ENCODE measurements at regions not wholly inside any gene's neighbourhood (a gene's known extent, or its start where the extent isn't known, plus 50 kb on each side); places are given as distances from the start of the nearest gene placed in this dataset.

DNA sequence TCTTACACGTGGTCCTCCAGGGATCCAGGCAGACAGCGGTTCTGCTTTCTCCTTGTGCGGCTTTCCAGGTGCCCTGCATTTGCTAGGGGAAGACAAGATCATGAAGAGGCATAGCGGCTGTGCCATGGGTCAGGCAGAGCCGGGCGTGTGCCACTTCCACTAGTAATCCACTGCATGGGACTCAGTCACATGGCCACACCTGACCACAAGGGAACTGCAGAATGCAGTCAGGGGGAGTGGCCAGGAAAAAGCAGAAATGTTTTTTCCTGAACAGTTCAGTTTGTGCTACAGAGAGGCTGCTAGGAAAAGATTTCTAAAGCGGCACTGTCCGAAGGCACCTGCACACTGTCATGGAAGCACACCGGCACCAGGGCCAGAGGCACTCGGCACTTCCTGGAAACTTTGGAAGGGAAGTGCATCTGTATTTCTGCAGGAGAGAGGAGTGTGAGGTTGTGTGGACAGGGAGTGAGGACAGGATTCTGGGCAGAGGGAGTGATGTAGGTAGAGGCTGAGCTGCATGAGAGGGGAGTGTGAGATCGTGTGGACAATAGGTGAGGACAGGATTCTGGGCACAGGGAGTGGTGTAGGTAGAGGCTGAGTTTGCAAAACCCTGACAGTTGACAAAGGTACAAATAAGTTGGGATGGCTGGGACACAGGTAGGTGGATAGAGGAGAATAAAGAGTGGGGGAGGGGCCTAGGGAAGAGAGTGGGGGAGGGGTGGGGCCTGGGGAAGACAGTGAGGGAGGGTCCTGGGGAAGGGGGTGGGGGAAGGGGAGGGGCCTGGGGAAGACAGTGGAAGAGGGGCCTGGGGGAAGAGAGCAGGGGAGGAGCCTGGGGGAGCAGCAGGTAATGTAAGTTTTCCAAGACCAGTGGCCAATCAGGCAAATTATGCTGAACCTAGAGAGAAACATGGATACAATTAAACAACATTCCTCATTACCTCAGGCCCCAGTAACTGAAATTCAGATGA, 1436.3 kb downstream of the TBC1D22A start:
- no peak for DNase-seq (ENCODE audit: low read depth)

DNA sequence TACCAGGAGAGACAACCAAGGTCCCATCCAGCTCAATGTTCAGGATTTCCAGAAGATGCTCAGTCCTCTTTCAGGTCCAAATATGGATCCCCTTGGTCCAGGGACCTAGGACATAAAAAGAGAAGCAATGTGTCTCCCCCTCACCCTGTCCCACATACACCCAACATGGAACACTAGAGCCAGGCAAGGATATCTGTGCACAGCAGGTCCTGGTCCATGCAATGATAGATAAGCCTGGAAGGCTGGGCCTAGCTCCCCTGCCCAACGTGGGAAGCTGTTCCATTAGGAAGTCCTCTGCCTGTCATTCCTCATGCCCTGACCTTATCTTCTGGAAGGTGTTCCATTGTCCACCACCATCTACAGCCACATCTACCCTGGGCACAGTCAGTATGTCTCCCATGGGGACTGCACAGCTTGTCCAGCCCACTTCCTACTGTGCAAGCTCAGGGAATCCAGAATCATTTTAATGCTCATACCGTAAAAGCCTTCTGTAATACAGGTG, 1434.8 kb downstream of the TBC1D22A start:
- no peak for DNase-seq (ENCODE audit: low read depth)

DNA sequence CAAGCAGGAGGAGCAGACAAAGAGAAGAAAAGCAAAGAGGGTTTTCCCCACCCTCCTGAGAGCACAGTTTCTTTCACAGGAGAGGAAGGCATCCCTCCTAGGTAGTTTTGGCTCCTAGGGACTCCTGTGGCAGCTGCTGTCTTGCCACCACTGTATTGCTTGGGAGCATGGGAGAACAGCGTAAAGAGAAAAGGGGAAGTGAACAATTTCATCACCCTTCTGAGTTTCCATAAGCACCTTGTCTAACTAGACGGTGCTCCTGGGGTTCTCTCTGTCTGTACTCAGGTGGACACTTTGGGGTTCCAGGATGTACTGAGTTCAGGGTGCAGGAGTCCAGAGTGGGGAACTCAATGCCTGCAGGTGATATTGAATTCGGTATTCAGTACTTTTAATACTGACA, 1430.5 kb downstream of the TBC1D22A start:
- no peak for DNase-seq (ENCODE audit: low read depth)

DNA sequence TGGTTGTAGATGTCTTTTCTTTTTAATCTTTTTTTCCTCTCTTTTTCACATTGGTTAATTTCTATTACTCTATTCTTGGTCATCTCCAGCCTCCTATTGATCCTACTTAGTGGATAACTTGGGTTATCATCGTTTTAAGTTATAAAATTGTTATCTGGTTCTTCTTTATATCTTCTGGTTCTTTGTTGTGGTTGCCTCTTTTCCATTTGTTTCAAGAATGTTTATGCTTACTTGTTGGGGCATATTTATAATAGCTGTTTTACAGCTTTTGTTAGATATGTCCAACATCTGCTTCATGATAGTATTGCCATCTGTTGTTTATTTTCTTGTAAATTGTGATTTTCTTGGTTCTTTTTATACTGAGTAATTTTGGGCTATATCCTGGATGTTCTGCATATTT, 1429.6 kb downstream of the TBC1D22A start:
- DNase-seq (ENCODE audit: low read depth): no peak

DNA sequence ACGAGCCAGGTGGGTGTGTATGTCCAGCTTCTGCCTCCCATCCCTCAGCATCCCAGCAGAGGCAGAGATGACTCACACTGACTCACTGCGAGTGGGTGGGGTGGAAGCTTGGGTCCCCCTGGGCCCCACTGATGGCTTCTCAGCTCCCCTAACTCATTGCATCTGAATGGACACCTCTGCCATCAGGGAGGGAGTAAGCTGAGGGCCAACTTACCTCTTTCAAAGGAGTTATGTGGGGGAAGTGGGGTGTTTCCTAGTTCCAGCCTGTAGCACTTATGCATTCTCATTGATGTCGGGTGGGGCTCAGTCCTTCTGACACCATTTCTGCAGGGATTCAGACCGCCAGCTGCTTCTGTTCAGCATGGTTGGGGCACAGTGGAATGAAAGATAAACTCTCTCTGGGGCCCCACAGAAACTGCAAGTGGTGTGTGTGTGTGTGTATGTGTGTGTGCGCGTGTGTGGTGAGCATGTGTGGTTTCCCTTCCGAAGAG, 1425.8 kb downstream of the TBC1D22A start:
- no peak for DNase-seq (ENCODE audit: low read depth)

DNA sequence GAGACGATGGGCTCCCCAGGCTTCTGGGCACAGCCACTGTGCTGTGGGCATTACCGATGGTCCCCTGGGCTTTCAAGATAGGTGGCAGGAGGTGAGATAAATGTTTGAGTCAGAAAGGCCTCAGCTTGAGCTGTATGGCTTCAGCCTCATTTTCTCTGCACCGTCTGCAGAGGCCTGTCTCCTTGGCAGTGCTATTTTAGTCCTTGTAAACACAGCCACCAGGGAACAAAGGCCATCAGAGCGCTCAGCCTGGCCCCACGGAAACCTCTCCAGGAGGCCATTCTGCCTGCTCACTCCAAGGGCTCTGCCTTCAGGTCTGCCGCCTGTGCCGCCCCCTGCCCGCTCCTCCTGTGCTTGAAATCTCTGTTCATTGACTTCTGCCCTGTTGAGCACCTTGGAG, 1424.9 kb downstream of the TBC1D22A start:
- no peak for DNase-seq (ENCODE audit: low read depth)

DNA sequence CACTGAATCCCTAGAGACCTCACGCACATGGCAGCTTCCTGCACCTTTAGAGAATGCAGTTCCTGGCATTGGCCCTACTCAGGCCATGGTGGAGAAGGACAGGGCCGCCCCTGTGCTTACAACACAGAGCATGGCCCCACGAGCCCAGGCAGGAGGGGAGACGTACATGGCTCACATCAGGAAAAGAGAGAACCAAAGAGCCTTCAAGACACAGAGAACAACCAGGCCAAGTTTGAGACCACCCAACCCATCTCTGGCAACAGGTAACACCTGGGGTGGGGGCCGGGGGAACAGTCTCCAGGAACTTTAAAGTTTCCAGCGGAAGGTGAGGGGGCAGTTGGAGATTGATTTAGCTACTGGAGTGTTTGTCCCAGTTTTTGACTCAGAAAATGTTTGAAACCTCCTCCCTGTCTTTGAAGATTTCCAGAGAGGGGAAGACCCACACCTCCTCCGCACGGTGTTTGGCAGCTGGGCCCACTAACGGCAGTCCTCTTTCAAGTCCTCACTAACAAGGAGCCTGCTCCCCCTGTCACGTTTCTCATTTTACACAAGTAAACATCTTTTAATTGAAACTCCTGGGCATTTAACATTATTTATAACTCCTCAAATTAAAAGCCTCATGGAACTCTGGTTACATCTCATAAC, 1423.8 kb downstream of the TBC1D22A start:
- DNase-seq (ENCODE audit: low read depth): no peak

DNA sequence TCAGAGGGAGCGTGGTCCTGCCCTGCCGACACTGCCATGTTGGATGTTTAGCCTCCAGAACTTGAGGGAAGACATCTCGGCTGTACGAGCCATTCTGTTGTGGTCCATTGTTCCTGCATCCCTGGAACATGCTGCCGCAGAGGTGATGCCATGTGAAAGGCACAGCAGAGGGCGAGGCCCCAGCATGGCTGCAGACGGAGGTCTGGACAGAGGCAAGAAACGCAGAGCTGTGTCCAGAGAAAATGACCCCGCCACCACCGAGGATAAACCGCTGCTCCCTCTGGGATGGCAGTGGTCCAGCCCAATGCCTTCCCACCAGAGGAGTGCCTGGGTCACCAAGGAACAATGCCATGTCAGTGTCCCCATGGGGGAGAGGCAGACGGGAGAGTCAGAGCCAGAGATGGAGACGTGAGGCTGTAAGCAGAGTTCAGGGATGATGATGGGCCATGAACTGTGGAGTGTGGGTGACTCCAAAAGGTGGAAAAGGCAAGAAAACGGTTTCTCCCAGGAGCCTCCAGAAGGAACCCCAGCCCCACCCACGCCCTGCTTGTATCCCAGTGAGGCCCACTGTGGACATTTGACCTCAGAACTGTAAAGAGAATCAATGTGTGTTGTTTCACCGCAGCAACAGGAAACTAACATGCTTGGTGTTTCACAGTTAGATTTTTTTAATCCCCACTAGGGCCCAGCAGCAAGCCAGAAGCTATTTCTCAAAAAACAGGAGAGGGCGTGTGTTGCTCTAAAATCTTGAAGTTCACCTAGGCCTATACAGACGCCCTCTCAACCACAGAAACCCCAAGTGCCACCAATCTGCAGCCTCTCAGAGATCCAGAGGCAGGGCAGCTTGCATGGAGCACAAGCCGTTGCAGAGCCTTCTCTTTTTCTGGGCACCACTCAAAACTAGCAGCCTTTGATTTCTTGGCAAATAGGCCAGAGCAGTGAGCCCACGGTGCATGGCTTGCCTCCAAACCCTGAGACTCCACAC, 1422.9 kb downstream of the TBC1D22A start:
- DNase-seq (ENCODE audit: low read depth): no peak

DNA sequence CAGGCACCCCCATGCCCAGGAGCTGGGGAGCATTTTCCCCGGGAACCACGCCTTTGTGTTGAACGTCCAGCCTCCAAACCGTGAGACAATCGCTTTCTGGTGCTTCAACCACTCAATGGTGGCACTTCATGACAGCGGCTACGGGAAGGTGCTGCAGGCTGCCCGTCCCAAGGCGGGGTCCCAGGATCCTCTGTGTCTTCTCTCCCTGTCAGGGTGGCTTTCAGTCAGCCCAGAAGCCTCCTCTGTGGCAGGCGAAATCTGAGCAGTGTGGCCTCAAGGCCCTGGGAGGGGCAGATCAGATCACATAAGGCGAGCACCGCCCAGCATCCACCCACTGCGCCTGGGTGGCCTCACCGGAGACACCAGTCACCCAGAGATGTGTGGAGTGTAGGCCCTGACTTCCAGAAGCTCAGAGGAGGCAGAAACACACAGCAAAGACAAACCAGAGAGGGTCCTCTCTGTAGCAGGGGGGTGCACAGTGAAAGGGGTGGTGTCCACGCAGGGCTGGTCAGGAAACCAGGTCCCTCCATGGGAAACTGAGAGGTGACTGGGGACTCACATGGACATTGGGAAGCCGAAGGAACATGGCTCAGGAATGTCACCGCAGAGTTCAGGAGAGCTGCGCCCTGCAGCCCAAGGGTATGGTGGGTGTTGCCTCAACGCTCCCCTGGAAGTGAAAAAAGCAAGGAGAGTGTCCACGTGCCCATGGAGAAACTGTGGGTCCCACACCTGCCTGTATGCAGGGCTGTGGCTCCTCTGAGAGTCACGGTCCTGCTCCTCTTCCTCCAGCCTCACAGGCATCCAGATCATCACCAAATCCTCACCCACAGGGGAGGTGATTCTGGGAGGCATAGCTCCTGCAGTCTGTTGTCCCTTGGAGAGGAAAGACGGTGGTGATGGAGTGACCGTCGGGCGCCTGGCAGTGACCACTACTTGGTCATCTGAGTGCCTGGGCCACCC, 1420.7 kb downstream of the TBC1D22A start:
- DNase-seq (ENCODE audit: low read depth): no peak

DNA sequence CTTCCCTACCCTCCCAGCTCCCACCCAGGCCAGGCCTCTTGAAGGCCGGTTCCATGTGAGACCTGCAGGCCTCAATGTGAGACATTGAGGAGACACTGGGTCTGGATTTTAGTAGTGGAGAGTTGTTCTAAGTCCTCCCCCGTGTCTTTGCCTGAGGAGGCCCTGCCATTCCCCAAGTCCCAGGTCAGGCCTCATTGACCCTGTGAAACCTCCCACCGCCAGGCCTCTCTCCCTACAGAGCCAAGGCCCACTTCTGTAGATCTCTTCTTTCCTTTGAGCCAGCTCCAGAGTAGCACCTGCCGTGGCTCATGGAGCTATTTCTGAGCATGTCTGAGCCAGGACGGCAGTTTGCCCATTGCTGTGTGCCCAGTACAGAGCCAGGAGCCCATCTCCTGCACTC, 1419.6 kb downstream of the TBC1D22A start:
- no peak for DNase-seq (ENCODE audit: low read depth)

DNA sequence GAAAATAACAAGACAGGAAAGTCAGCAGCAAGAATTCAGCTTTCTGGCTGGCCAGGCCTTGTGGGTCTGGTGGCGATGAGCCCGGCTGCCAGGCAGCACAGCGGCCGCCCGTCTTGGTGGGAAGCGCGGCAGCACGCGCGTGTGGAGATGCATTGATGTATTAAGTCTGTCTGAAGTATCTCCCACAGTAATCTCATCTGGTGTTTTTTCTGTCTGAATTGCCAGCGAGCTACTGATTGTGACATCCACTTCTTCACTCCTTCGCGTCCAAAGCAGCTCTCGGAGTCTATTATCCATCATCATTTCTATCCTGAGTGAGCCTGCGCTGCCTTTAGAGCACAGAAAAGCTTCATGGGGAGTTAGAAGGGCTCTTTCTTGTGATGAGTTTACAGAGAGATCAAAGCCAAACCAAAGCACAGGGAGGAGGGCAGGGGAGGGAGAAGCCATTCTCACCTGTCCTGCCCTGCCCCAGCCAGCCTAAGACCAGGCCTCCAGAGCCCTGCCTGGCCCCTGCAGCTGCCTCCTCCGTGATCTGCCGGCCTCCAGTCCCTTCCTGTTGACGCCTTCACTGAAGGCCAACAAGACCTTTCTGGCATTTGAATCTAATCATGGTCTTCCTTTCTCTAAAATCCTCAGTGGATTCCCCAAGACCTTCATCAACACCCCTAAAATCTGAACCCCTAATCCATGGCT, 1419.0 kb downstream of the TBC1D22A start:
- no peak for DNase-seq (ENCODE audit: low read depth)

DNA sequence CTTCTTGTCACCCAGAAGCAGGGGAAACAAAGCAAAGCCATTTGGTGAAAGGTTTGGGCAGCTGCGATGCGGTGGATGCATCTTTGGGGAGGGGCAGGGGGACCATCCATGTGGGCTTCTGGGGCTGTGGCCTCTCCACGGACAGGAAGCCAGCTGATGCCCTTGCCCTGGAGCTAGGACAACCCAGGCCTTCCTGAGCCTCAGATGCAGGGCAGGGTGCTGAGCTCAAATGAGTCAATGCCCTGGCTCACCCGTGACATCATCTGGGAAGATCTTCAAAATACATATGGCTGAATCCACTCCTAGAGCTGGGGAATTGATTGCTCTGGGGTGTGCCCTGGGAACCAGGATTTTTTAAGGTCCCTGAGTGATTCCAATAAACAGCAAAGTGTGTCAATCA, 1418.2 kb downstream of the TBC1D22A start:
- no peak for DNase-seq (ENCODE audit: low read depth)

DNA sequence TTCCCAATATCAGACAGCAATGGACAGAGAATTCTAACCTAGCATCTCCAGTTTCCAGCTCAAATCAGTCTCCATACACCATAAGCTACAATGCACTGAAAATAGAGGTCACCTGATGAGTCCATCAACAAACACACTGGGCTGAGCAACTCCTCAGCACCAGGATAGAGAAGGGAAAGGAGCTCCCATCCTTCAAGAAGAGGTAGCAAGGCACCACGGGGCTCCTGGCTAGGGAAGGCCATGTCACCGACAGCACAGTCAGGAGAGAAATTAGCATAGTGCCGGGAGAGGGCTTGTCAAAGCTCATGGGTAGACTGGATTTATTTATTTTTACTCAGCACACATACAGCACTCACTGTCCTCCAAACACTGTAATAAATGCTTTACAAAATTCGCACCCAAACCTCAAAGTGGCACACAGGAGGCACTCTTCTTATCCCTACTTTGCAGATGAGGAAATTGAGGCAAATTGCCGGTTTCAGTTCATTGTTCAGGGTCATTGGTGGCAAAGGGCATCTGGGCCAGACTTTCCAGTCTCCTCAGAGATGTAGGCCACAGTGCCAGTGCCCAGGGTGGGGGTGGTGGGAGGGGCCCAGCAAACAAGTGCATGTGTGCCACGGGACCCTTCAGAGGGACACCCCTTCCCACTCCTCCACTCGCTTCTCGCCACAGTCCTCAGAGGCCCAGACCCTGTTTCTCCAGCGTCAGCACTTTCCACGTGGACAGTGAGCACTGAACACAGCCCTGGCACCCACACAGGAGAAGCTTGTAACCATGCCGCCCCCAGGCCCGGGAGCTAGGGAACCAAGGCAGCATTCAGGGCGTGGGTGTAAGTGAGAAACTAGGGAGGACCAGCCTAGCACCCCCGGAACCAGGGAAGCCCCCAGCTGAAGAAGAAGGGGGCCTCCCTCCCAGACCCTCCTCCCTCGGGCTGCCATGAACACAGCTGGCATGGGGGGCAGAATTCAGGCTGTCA, 1417.4 kb downstream of the TBC1D22A start:
- DNase-seq (ENCODE audit: low read depth): no peak

DNA sequence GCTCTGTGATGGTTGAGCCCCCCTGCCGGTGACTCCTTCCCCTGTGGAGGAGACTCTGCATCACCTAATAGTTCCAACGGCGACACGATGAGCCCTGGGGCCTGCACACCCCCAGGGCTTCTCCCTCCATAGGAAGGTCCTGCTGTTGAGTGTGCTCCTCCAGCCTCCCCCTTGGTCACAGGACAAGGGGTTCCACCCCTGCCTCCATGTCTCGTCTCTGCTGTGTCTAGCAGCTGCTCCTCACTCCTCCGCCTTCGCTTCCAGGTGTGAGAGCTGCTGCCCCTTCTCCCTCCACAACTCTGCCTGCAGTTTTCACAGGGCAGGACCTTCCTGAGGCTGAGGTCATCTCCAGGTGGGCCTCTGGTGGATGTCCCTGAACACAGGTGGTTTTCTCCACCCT, 1416.1 kb downstream of the TBC1D22A start:
- DNase-seq (ENCODE audit: low read depth): no peak

DNA sequence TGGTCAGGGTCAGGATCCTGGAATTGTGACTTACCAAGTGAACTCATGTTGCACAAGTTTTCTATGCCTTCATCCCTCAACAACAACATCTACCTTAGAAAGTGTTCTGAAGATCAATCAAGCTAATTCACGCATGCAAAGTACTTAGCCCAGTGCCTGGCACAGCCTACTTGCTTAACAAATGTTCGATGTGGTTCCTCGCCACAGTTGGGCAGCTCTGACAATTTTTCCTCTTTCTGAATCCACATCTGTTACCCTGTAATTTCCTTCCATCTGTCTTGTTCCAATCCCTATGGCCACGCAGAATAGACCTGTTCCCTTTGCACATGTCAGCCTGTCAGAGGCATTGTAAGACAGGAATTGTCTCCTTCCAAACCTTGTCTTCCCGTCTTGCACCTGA, 1415.2 kb downstream of the TBC1D22A start:
- DNase-seq (ENCODE audit: low read depth): no peak

DNA sequence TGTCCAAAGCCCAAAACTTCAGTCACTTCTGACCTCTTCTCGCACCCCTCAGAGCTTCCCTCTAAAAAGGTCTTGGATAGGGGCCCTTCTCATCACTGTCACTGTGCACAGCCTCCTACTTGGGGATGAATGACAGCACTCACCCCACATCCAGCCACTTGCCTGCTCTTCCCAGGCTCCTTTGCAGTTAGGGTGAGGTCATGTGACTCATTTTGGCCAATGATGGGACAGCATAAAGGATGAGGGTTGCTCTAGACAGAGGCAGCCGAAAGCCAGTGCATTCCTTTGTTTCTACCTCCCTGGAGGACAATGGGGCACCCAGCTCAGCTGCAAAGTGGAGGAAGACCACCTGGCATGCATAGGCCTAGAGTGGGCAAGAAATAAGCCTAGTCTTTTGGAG, 1413.3 kb downstream of the TBC1D22A start:
- no peak for DNase-seq (ENCODE audit: low read depth)

DNA sequence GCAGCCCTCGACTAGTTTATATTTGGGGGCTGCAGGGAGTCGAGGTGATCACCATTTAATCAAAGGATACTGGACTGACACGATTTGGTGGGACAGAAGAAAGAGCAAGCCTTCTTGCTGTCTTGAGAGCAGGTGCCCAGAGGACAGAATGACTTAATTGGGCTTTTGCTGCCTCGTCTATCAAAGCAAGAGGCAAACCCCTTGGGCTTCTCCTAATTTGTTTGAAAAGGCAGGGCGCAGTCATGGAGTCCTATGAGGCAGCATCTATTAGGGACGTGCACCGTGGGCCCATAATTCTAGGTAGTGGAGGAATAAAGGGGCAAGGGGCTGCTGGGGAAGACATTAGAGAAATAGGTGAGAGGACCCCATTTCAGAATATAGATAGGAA, 1411.3 kb downstream of the TBC1D22A start:
- DNase-seq (ENCODE audit: low read depth): no peak

DNA sequence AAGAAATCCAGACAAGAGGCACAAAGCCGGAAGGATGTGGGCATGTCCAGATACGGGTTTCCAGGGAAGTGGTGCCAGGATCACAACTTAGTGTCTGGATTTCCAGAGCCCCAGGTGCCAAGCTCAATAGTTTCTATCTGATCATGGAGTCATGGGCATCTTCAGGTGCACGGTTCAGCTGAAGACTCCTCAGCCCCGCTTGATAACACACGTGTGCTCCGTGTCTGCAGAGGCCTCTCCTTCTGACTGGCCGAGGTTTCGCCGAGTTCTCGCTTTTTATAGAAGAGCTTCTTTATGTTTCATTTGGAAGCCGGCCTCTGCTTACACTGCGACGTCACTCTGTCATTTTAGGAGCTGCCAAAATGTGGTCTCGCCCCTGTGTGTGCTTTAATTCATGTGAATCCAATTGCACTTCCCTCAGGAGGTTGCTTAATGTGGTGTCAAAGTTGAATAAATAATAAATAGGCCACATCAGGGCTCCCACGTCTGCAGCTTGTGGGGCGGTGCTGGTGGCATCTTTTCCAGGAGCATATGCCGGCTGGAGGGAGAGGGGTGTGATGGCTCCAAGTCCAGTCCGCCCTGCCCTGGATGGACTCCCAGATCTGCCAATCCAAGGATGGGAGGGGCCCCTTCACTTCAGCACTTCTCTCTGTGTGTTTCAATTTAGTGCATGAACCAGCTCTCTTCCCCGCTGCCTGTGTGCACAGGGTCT, 1410.8 kb downstream of the TBC1D22A start:
- DNase-seq (ENCODE audit: low read depth): no peak
